ENCODE measurements at regions not wholly inside any gene's neighbourhood (a gene's known extent, or its start where the extent isn't known, plus 50 kb on each side); places are given as distances from the start of the nearest gene placed in this dataset.

DNA sequence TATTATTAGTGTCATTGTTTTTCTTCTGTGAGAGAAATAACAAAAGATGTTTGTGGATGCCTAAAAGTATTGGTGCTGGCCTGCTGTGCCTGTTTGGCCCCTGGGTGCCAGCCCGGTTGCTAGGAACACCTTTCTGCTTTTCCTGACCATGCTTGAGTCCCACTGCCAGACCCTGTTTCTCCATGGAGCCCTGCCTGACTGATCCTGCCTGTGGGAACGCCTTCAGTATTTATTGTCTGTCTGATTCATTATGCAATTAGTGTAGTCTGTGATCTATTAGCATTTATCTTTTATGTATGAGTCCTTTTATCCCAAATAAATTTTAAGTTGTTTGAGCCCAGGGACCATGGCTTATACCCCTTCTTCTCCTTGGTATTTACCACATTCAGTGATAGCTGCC lies 98.6 kb upstream of the MPPED2 start:
- TF ChIP-seq, protein P1, sequence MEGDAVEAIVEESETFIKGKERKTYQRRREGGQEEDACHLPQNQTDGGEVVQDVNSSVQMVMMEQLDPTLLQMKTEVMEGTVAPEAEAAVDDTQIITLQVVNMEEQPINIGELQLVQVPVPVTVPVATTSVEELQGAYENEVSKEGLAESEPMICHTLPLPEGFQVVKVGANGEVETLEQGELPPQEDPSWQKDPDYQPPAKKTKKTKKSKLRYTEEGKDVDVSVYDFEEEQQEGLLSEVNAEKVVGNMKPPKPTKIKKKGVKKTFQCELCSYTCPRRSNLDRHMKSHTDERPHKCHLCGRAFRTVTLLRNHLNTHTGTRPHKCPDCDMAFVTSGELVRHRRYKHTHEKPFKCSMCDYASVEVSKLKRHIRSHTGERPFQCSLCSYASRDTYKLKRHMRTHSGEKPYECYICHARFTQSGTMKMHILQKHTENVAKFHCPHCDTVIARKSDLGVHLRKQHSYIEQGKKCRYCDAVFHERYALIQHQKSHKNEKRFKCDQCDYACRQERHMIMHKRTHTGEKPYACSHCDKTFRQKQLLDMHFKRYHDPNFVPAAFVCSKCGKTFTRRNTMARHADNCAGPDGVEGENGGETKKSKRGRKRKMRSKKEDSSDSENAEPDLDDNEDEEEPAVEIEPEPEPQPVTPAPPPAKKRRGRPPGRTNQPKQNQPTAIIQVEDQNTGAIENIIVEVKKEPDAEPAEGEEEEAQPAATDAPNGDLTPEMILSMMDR (IDR thresholded peaks at IDR 0.05; ENCODE audit: poor library complexity): no peak
- TF ChIP-seq EZH2 (IDR thresholded peaks at IDR 0.05; ENCODE audit: borderline replicate concordance) (no peak), EZH2phosphoT487 (IDR thresholded peaks at IDR 0.05; ENCODE audit: low read depth, severe bottlenecking, unreplicated experiment) (no peak)
- DNase-seq (ENCODE audit: low spot score): no peak
- H3K27me3 ChIP-seq: no peaks in the 10 kb centered on the region
- H3K4me3 ChIP-seq: no peak overlapping the region
- H3K9me2 ChIP-seq (replicated peaks; ENCODE audit: insufficient read depth): no peaks in the 10 kb centered on the region
- no peaks in the 10 kb centered on the region for H3K9me3 ChIP-seq (ENCODE audit: low read depth)
- H3K4me1 ChIP-seq (ENCODE audit: insufficient read depth): no peaks in the 10 kb centered on the region
- no peaks in the 10 kb centered on the region for H3K36me3 ChIP-seq (replicated peaks; ENCODE audit: insufficient read depth, low read depth)
- no peaks in the 10 kb centered on the region for H4K20me1 ChIP-seq (ENCODE audit: insufficient read depth, poor library complexity, severe bottlenecking)
- no peak overlapping the region for H3K4me2 ChIP-seq
- H3K27ac ChIP-seq: no peak overlapping the region
- H2AFZ ChIP-seq: no peak overlapping the region
- WGBS (ENCODE audit: low lambda C conversion rate, missing lambda C conversion rate): 76% methylated on average over 2 of the region's 2 CpGs
- H3K79me2 ChIP-seq: no peaks in the 10 kb centered on the region

DNA sequence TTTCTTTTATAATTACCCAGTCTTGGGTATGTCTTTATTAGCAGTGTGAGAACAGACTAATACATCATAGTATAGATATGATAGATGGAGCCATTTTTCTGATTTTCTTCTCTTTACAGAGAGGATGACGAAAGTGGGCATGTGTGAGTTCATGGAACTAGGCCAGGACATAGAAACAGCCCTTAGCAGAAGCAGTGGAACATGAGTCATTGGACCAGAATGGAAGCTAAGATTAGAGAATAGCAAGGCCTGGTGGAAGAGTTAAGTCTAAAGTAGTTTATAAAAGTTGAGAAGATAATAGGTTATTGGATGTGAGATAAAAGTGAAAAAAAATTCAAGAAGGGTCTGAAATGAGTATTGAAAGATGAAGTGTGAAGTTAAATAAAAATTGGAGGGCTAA lies 97.0 kb upstream of the MPPED2 start:
- no peaks in the 10 kb centered on the region for H3K9me3 ChIP-seq (ENCODE audit: low read depth)
- no peaks in the 10 kb centered on the region for H3K4me1 ChIP-seq (ENCODE audit: insufficient read depth)
- H3K9me2 ChIP-seq (replicated peaks; ENCODE audit: insufficient read depth): no peaks in the 10 kb centered on the region
- no peaks in the 10 kb centered on the region for H4K20me1 ChIP-seq (ENCODE audit: insufficient read depth, poor library complexity, severe bottlenecking)
- H3K27me3 ChIP-seq: no peaks in the 10 kb centered on the region
- peak; percentile 38 for DNase-seq (ENCODE audit: low spot score)
- H3K27ac ChIP-seq: no peak overlapping the region
- H3K36me3 ChIP-seq (replicated peaks; ENCODE audit: insufficient read depth, low read depth): no peaks in the 10 kb centered on the region
- H3K4me3 ChIP-seq: no peak overlapping the region
- TF ChIP-seq, protein P1 (IDR thresholded peaks at IDR 0.05; ENCODE audit: poor library complexity): no peak
- TF ChIP-seq EZH2 (IDR thresholded peaks at IDR 0.05; ENCODE audit: borderline replicate concordance): no peak
- TF ChIP-seq EZH2phosphoT487 (IDR thresholded peaks at IDR 0.05; ENCODE audit: low read depth, severe bottlenecking, unreplicated experiment): no peak
- no peak overlapping the region for H2AFZ ChIP-seq
- H3K4me2 ChIP-seq: no peak overlapping the region
- WGBS (ENCODE audit: low lambda C conversion rate, missing lambda C conversion rate): 74% methylated on average over 1 of the region's 1 CpG
- no peaks in the 10 kb centered on the region for H3K79me2 ChIP-seq

DNA sequence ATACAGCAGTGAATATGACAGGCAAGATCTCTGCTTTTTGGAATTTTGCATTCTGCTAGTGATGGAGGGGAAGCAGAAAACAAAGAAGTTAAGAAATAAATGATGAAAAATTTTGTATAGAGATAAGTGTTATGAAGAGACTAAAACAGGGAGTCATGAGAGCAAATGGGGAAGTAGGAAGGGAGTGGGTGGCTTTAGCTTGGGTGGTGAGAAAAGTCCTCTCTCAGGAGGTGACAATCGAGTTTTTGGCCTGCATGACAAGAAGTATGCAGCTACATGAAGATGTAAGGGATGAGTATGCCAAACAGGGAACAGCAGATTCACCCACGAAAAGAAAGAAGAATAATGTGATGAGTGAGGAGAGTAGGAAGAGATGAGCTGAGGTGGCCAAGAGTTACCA lies 80.7 kb upstream of the MPPED2 start:
- TF ChIP-seq, protein P1 (IDR thresholded peaks at IDR 0.05; ENCODE audit: poor library complexity): no peak
- no peak for TF ChIP-seq EZH2 (IDR thresholded peaks at IDR 0.05; ENCODE audit: borderline replicate concordance)
- TF ChIP-seq EZH2phosphoT487 (IDR thresholded peaks at IDR 0.05; ENCODE audit: low read depth, severe bottlenecking, unreplicated experiment): no peak
- no peaks in the 10 kb centered on the region for H3K36me3 ChIP-seq (replicated peaks; ENCODE audit: insufficient read depth, low read depth)
- H3K79me2 ChIP-seq: no peaks in the 10 kb centered on the region
- no peak overlapping the region for H3K4me2 ChIP-seq
- H3K4me3 ChIP-seq: no peak overlapping the region
- no peak for DNase-seq (ENCODE audit: low spot score)
- 79% methylated on average over 2 of the region's 2 CpGs for WGBS (ENCODE audit: low lambda C conversion rate, missing lambda C conversion rate)
- no peaks in the 10 kb centered on the region for H3K4me1 ChIP-seq (ENCODE audit: insufficient read depth)
- no peak overlapping the region for H2AFZ ChIP-seq
- no peaks in the 10 kb centered on the region for H3K9me2 ChIP-seq (replicated peaks; ENCODE audit: insufficient read depth)
- H4K20me1 ChIP-seq (ENCODE audit: insufficient read depth, poor library complexity, severe bottlenecking): no peaks in the 10 kb centered on the region
- no peaks in the 10 kb centered on the region for H3K9me3 ChIP-seq (ENCODE audit: low read depth)
- no peak overlapping the region for H3K27ac ChIP-seq
- no peaks in the 10 kb centered on the region for H3K27me3 ChIP-seq

DNA sequence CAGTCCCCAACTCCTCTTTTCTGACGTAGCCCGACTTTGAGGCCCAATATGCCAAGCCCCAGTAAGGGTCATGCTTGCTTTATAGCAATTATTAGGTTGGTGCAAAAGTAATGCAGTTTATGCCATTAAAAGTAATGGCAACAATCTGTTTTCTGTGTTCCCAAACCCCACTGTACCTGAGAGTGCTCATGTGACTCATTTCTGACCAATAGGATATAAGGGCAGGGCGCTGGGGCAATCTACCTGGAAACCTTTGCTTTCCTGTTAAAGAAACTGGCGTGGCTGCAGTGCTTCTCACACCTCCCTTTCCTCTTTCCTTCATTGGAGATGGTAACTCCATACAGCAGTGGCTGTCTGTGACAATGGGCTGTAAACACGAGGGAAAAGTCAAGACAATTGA lies 78.9 kb upstream of the MPPED2 start:
- H3K4me1 ChIP-seq (ENCODE audit: insufficient read depth): no peaks in the 10 kb centered on the region
- H2AFZ ChIP-seq: no peak overlapping the region

More for the DNA sequence above, 78.9 kb upstream of the MPPED2 start:
- no peaks in the 10 kb centered on the region for H3K36me3 ChIP-seq (replicated peaks; ENCODE audit: insufficient read depth, low read depth)
- H3K27me3 ChIP-seq: no peaks in the 10 kb centered on the region
- no peaks in the 10 kb centered on the region for H3K9me2 ChIP-seq (replicated peaks; ENCODE audit: insufficient read depth)
- no peaks in the 10 kb centered on the region for H4K20me1 ChIP-seq (ENCODE audit: insufficient read depth, poor library complexity, severe bottlenecking)
- no peaks in the 10 kb centered on the region for H3K9me3 ChIP-seq (ENCODE audit: low read depth)
- WGBS (ENCODE audit: low lambda C conversion rate, missing lambda C conversion rate): 81% methylated on average over 5 of the region's 5 CpGs
- no peak for TF ChIP-seq EZH2phosphoT487 (IDR thresholded peaks at IDR 0.05; ENCODE audit: low read depth, severe bottlenecking, unreplicated experiment)
- no peak for TF ChIP-seq EZH2 (IDR thresholded peaks at IDR 0.05; ENCODE audit: borderline replicate concordance)
- TF ChIP-seq, protein P1 (IDR thresholded peaks at IDR 0.05; ENCODE audit: poor library complexity): no peak
- no peak overlapping the region for H3K27ac ChIP-seq
- H3K4me2 ChIP-seq: no peak overlapping the region
- no peak for DNase-seq (ENCODE audit: low spot score)
- no peak overlapping the region for H3K4me3 ChIP-seq
- H3K79me2 ChIP-seq: no peaks in the 10 kb centered on the region

Data from hepatocyte (in vitro differentiated cells).